ENCODE measurements at regions not wholly inside any gene's neighbourhood (a gene's known extent, or its start where the extent isn't known, plus 50 kb on each side); places are given as distances from the start of the nearest gene placed in this dataset.
"Not testable (repeated sequence)": the region's sequence is repeated elsewhere in the genome, so short reads cannot be mapped to it uniquely, and the experiment has no call there.

DNA sequence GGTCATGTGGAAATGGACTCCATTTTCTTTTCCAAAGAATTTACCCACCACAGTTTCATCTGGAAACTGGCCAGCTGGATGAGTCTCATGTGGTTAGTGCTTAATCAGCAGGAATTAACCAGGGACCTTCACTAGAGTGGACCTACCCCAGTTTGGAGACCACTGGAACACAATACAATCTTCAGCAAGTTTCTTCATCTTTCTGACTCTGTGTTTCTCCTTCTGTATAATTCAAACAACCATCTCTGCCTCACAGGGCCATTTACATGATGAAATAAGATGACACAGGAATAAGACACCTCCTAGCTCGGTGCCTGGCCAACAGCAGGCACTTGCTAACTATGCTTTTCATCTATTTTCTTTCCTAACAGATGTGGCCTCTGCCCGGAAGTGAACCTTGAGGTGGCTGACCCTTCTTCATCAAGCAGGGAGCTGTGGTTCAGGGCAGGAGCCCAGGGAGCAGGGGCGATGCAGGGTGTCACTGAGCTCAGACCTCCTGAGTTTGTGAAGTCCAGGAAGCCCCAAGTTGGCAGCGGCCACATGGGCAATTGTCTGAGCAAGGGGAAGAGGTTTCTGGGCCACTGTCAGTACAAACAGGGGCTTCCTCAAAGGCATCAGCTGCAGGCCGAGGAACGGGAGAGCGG lies 98.8 kb downstream of the SOD2 start:
- DNase-seq (ENCODE audit: low read depth), result no peak

DNA sequence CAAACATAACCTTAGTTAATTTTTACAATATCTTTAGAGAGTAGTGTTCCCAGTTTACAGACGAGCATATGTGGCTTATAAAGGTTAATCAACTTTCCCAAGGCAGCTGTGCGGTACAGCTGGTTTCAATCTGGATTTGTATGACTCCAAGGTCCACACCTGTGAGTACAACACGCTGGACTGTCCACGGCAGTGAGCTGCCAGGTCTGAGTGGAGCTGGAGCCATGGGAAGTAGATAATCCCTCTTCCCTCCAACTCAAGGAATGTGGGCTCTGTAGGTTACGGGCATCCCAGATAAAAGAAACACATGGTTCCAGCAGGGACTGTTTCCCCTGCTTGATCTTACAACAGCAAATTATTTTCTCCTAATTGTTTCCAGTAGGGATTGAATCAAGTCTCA lies 102.2 kb downstream of the SOD2 start:
- no peak for DNase-seq (ENCODE audit: low read depth)

DNA sequence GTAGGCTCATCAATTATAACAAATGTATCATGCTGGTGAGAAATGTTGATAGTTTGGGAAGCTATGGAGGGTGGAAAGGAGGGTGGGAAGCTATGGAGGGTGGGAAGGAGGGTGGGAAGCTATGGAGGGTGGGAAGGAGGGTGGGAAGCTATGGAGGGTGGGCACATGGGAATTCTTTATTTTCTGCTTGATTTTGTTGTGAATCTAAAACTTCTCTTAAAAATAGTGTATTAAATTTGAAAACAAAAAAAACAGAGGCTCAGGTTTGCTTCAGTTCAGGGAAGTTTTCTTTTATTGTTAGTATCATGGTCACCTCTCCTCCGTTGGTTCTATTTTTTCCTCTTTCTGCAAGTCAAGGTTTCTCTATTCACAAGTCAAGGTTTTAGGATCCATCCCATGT lies 106.4 kb downstream of the SOD2 start:
- no peak for DNase-seq (ENCODE audit: low read depth)

DNA sequence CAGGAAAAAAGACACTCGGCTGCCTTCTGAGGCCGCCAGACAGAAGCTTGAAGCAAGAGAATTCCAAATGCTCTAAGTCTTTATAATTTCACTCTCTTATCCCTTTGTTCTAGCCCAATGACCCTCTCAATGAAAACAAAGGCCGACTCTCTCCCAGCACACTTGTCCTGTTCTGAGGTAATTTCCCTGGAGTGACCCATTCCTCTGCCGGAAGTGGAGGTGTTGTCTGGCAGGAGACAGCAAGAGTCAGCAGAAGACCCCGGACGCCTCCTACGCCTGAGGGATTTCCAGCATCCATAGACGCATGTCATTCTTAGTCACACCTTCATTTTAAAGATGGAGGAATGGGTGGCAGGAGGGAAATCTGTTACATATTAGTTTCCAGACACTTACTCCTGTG lies 110.3 kb downstream of the SOD2 start:
- DNase-seq (ENCODE audit: low read depth), result no peak

GRCh38 chr6:159578629-159579028 lies 114.4 kb downstream of the SOD2 start:
- no peak for DNase-seq (ENCODE audit: low read depth)

- no peak for DNase-seq (ENCODE audit: low read depth)
These were observed 115.5 kb downstream of the SOD2 start for GRCh38 chr6:159577564-159577963.

DNA sequence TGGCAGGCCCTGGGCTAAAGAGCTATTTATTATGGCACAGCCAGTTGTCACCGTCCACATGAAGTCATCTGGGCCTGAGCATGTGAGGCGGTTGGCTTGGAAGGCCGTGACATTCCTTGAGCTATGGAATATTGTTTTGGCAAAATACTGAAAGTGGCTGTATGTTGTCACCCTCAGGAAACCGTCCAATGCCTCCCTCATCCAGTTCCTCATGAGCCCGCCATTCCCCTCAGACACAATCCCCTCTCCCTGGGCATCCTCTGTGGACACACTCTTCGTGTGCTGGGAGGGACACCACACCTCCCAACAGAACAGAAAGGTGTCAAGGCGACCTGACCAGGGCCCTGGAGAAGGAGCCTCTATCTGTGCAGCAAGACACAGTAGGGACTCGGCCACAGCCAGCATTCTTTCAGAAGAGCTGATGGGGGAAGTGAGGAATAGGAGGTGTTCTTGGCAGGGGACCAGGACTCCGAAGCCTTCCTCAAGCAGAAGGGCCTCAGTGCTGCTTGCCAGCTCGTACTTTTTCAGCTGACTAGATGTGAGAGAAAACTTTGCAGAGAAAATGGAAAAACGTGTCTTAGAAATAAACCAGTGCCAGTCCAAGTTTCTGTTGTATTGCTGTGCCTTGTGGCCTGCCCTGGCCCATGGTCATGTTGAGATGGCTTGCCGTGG lies 120.5 kb downstream of the SOD2 start:
- DNase-seq (ENCODE audit: low read depth), result no peak

DNA sequence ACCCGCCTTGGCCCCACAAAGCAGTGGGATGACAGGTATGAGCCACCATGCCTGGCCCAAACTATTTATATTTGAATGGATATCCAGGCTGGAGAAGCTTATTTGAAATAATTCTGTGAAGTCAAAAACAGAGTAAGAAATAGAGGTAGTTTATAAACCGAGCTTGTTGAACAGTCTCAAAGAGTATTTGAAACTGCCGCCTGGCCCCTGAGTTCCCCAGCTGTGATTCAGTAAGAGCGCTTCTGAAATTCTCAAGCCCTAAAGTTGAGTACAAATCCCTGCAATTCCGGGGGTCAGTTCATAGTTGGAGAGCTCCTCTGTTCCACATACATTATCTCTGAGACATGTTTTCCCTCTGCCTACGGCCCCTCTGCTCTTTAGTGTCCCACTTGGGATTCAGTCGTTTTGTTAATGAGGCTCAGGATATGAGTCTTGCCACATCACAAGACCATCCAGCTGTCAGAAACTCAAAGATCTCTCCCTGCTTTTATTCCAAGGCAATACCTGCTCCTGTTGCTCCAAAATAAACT lies 127.8 kb downstream of the SOD2 start:
- no peak for DNase-seq (ENCODE audit: low read depth)

DNA sequence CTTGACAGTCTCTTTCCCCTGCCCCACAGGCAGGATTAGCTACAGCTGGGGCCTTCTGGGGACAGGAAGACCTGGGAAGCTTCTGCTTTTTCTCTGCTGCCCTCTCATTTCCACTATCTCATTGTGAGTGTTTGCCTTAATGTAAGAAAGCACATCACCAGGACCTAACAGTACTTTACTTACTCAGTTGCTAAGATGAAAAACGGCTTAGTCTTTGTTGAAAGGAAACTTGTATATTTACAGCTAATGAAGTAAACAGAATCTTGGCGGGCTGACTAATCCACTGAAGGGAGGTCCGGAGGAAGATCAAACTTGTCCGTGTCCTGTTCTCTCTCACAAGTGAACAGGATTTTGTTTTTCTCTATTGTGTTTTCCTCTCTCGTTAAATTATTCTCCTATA lies 128.6 kb downstream of the SOD2 start:
- DNase-seq (ENCODE audit: low read depth), result no peak

- no peak for DNase-seq (ENCODE audit: low read depth)
These were observed 136.0 kb downstream of the SOD2 start for GRCh38 chr6:159557031-159557430.

DNA sequence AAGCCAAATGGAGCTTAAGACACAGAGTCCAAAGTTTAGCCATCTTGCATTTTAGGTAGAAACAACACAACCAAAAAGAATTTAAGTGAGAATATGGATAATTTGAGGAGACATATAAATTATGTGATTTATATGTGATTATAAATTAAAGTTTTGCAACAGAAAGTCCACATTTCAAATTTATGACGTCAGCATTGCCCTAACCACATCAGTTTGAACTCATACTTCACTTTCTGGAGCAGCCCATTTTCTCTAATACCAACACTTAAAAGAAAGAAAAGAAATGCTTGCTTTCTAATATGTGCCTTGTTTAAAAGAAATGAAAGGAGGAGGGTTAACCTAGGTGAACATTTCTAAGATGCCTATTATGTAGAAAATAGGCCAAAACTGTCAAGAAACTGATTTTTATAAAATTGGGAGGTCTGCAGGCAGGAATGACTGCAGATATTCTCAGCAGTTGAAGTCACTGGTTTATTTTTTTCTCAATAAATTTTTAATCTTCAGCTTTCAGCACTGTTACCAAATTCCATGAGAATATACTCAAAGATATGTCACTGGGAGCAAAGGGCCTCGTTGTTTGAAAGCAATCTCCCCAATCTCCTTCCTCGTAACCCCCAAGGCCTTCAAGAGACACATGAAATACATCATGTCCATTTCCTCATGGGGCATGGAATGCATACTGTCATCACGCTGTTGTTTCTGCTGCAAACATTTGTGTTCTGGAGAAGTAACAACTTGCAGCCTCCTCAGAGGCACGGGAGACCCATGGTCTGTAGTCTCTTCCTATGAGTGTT lies 137.8 kb downstream of the SOD2 start:
- DNase-seq (ENCODE audit: low read depth), result no peak

GRCh38 chr6:159541296-159541695 lies 151.7 kb downstream of the SOD2 start:
- no peak for DNase-seq (ENCODE audit: low read depth)

GRCh38 chr6:159540883-159541282 lies 152.2 kb downstream of the SOD2 start:
- no peak for DNase-seq (ENCODE audit: low read depth)

DNA sequence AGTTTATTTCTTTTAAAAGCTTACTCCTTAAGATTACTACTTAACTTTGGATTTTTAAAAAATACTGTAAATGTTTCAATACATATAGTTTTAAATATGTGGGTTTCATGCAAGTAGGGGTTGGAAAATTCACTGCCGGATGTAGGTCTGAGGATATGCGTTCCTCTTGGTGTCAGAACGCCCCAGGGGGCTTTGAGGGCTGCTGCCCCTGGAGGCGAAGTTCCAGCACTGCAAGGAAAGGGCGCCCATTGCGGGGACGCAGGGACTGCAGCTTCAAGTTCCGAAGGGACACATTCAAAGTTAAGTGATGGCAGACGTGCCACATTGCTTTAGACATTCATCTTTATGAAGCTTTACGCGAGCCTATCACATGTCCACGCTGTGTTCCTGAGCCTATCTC lies 152.9 kb downstream of the SOD2 start:
- no peak for DNase-seq (ENCODE audit: low read depth)

GRCh38 chr6:159538031-159538430 lies 155.0 kb downstream of the SOD2 start:
- DNase-seq (ENCODE audit: low read depth), result not testable (repeated sequence)

DNA sequence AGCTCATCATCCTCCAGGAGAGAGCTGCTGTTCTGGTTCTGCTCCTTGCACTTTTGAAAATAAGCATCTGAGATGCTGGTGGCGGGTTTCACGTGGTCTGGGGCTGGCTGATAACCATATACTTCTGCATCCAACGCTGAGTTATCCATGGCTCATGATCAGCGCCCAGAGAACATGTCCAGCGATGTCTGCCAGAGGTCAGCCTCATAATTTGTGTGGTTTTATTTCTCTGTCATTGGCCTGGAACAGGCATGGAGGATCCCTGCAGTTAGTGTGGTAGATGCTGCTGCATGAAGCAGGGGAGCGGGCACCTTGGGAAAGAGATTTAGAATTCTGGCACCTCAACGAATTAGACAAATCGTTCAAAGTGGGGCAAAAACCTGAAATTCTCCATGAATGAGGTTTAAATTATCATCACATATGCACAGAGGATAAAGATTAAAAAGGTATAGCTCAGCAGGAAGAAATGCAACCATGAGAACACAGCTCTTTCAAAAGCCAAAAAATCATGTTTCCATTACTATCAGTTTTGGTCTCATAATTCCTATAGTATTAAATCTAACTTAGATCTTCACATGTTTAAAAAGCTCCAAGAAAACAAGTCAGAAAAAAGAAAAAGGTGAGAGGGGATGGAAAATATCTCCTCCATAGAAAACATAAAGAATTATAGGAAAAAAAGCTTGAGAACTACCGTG lies 157.2 kb downstream of the SOD2 start:
- DNase-seq (ENCODE audit: low read depth), result no peak

DNA sequence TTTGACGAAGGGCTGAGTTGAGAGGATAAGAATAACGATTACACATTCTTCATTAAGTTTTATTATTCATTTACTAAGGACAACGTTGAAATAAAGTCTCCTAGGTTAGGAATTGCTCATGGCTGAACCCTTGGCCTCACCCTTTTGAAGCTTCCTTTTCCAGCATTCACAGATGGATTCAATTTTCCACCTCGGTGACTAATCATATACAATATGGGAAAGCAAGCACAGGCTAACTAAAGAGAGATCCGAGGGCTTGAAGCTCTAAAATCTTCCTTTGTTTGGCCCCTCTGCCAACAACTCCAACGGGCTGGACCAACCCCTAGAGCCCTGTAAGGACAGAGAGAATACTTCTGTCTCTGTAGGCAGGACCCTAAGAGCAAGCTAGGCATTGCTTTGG lies 159.5 kb downstream of the SOD2 start:
- peak; percentile 50 for DNase-seq (ENCODE audit: low read depth)

GRCh38 chr6:159533016-159533415 lies 160.0 kb downstream of the SOD2 start:
- DNase-seq (ENCODE audit: low read depth), result no peak

DNA sequence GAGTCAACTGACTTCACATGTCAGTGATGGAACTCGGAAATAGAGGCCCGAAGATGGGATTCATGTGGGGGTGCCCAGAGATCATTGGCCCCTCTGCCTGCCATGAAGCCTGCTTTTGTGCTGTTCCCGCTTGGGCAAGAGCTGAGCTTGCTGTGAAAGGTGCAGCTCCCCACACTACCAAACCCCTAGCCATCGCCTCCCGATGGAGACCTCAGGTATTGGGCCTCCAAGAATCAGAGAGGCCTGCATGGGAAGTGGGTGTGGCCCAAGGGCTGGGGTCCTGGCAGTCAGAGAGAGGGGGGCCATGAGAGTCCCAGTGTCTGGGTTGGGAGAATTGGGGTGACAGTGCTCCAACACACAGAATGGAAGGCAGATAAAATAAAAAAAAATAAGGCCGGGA lies 160.9 kb downstream of the SOD2 start:
- no peak for DNase-seq (ENCODE audit: low read depth)

DNA sequence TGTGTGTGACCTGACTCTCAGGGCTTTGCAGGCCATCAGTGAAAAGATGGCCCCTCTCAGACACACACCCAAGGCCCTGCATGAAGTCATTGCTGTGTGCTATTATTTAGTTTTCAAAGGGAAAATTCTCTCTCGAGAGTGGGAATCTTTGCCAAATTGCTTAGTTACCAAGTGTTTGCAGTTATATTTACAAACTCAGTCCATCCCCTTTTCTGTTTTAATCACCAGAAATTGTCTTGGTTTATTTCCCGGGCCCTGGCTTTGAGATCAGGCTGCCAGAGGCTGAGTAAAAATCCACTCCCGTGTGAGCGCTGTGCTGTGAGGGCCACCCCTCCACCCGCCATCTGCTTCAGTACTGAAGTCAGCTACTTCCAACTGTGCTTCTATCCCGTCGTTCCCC lies 163.1 kb downstream of the SOD2 start:
- DNase-seq (ENCODE audit: low read depth), result no peak

DNA sequence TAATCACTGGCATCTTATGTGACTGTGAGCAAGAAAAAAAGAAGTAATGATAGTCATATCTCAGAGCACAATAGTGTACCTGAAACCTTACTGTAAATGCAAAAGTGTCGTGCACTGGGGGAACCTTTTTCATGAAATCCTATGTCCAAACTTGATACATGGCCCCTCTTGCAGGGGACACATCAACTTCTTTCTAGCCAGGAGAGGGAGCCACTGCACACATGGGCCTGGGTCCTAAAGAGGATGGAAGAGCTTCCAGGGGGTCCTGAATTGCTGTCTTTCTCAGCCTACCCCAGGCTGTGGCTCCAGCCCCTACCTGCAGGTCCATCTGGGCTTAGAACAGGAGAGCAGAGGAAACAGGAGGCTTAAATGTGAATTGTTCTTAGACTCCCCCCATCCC lies 165.7 kb downstream of the SOD2 start:
- DNase-seq (ENCODE audit: low read depth), result no peak

DNA sequence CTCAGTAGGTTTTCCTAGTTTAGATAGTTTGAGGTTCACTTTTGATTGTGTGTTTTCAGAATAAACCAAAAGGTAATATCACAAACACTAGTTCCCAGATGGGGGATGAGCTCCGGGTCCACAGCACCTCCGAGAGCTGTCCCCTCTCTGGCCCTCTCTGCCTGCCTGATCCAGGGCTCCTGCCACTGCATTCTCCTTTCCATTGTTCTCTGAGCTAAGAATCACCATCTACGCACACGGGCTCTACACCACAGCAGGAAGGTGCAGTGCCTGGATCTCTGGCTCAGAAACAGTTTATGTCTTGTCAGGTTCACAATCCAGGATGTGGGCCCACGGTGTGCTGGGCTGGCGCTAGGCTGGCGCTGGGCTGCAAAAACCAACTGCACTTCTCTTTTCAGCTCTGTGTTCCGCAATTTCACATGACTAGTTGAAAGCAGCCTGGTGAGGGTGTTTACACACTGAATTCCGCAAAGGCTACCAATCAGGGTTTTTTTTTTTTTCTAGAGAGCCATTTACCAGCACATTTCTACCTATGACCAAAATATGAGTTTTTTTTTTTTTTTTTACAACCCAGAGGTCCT lies 167.5 kb downstream of the SOD2 start:
- no peak for DNase-seq (ENCODE audit: low read depth)
